ENCODE measurements at regions not wholly inside any gene's neighbourhood (a gene's known extent, or its start where the extent isn't known, plus 50 kb on each side); places are given as distances from the start of the nearest gene placed in this dataset.

DNA sequence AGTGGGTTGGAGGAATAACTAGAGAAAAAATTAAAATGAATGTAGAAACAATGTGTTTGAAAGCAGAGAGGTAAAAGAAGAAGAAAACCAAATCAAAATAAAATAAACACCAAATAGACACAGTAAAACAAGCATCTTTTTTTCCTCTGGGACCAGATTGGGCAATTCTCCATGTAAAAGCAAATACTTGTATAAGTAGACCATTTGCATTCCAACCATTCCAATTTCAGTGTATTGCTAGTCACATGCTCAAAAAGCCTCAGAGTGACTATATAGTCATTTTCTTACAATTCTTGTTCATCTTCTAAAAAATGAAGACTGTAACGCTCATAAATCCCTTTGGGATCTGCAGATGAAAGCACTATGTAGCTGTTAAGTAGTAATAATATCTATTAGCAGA, 969.5 kb downstream of the PCDH18 start:
- BruUV-seq (replicated peaks), result no TSS peak
- no peaks in the 10 kb centered on the region for H3K4me1 ChIP-seq (ENCODE audit: control insufficient read depth, insufficient read depth, low read length)
- intact Hi-C loops (cut with micrococcal nuclease; ENCODE audit: unreplicated experiment), result no loop called here
- H3K27me3 ChIP-seq (ENCODE audit: control insufficient read depth, insufficient read depth, low read length), result no peaks in the 10 kb centered on the region
- H3K4me3 ChIP-seq (ENCODE audit: low read depth in 2 of 2, low read length in 2 of 2), result no peak overlapping the region
- CTCF ChIA-PET, result no interaction called here
- in situ Hi-C loops (cut with HindIII; ENCODE audit: low pct_unique_long_range_greater_than_20kb, low sequenced_read_pairs), result no loop called here
- POLR2A ChIA-PET, result no interaction called here
- DNase-seq (ENCODE audit: low read depth, low spot score), result no peak
- TF ChIP-seq SIN3A (IDR thresholded peaks at IDR 0.05; ENCODE audit: borderline replicate concordance, insufficient read depth, low read depth, low read length) (no peak), TCF7L2 (IDR thresholded peaks at IDR 0.05; ENCODE audit: low read depth, low read length) (no peak), POLR2AphosphoS5 (IDR thresholded peaks at IDR 0.05; ENCODE audit: low read depth, low read length) (no peak), CTCF (IDR thresholded peaks at IDR 0.05) (no peak)
- TF ChIP-seq, protein P1, sequence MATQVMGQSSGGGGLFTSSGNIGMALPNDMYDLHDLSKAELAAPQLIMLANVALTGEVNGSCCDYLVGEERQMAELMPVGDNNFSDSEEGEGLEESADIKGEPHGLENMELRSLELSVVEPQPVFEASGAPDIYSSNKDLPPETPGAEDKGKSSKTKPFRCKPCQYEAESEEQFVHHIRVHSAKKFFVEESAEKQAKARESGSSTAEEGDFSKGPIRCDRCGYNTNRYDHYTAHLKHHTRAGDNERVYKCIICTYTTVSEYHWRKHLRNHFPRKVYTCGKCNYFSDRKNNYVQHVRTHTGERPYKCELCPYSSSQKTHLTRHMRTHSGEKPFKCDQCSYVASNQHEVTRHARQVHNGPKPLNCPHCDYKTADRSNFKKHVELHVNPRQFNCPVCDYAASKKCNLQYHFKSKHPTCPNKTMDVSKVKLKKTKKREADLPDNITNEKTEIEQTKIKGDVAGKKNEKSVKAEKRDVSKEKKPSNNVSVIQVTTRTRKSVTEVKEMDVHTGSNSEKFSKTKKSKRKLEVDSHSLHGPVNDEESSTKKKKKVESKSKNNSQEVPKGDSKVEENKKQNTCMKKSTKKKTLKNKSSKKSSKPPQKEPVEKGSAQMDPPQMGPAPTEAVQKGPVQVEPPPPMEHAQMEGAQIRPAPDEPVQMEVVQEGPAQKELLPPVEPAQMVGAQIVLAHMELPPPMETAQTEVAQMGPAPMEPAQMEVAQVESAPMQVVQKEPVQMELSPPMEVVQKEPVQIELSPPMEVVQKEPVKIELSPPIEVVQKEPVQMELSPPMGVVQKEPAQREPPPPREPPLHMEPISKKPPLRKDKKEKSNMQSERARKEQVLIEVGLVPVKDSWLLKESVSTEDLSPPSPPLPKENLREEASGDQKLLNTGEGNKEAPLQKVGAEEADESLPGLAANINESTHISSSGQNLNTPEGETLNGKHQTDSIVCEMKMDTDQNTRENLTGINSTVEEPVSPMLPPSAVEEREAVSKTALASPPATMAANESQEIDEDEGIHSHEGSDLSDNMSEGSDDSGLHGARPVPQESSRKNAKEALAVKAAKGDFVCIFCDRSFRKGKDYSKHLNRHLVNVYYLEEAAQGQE (IDR thresholded peaks at IDR 0.05; ENCODE audit: insufficient read depth in 1 of 2, low read depth in 2 of 2, low read length in 1 of 2), result no peak
- no peak for ATAC-seq
- H3K27ac ChIP-seq (ENCODE audit: low read length), result no peak overlapping the region
- no peaks in the 10 kb centered on the region for H3K9me3 ChIP-seq (ENCODE audit: control insufficient read depth, insufficient read depth, low read depth, low read length)
- H3K36me3 ChIP-seq (ENCODE audit: control insufficient read depth, insufficient read depth, low read length), result no peaks in the 10 kb centered on the region

DNA sequence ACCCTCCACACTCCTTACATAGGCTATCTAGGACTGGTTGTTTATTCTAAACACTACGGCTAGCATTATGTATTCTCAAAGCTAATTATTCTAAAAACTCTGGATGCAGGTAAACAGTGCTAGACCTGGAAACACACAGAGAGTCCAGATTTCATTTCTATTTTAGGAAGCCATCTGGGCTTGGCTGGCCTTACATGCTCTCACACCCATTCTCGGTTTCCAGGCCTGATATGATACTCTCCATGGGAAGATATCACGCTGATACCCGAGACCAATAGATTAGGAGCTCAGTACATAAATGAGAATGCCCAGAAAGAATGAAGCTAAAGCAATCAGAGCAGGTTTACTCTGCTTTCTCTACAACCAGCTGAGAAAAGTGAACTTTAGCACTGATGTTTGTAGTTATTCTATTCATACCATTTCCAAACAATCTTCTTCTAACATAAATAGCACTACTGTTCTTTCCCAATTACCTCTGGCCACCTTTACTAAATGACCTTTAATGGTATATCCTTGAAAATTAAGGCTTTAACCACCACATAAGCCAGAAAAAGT, 973.3 kb downstream of the PCDH18 start:
- Histone ChIP-seq H3K4me3 (ENCODE audit: low read depth in 2 of 2, low read length in 2 of 2) (no peak overlapping the region), H3K27me3 (ENCODE audit: control insufficient read depth, insufficient read depth, low read length) (no peaks in the 10 kb centered on the region), H3K9me3 (ENCODE audit: control insufficient read depth, insufficient read depth, low read depth, low read length) (no peaks in the 10 kb centered on the region), H3K4me1 (ENCODE audit: control insufficient read depth, insufficient read depth, low read length) (no peaks in the 10 kb centered on the region), H3K36me3 (ENCODE audit: control insufficient read depth, insufficient read depth, low read length) (no peaks in the 10 kb centered on the region), H3K27ac (ENCODE audit: low read length) (no peak overlapping the region)
- POLR2A ChIA-PET, result no interaction called here
- in situ Hi-C loops (cut with HindIII; ENCODE audit: low pct_unique_long_range_greater_than_20kb, low sequenced_read_pairs), result no loop called here
- no peak for TF ChIP-seq CTCF (IDR thresholded peaks at IDR 0.05)
- no peak for TF ChIP-seq TCF7L2 (IDR thresholded peaks at IDR 0.05; ENCODE audit: low read depth, low read length)
- no peak for TF ChIP-seq SIN3A (IDR thresholded peaks at IDR 0.05; ENCODE audit: borderline replicate concordance, insufficient read depth, low read depth, low read length)
- TF ChIP-seq, protein P1 (IDR thresholded peaks at IDR 0.05; ENCODE audit: insufficient read depth in 1 of 2, low read depth in 2 of 2, low read length in 1 of 2), result no peak
- TF ChIP-seq POLR2AphosphoS5 (IDR thresholded peaks at IDR 0.05; ENCODE audit: low read depth, low read length), result no peak
- CTCF ChIA-PET, result no interaction called here
- no peak for ATAC-seq
- BruUV-seq (replicated peaks), result no TSS peak
- no peak for DNase-seq (ENCODE audit: low read depth, low spot score)
- intact Hi-C loops (cut with micrococcal nuclease; ENCODE audit: unreplicated experiment), result no loop called here

Measured in Panc1 (cell line).